ACHN (cell line): ENCODE measurements at regions not wholly inside any gene's neighbourhood (a gene's known extent, or its start where the extent isn't known, plus 50 kb on each side); places are given as distances from the start of the nearest gene placed in this dataset.

ENCODE experiments used
- DNase-seq: peaks from one replicate; pipeline ENCODE4 v3.0.0-alpha.2; 2015
- in situ Hi-C: cut with HindIII; loops from 2 replicates; pipeline ENCODE4 v1.10.0; 2017; ENCODE audit warnings: low sequenced_read_pairs, low pct_ligation_motif_present, low pct_unique_long_range_greater_than_20kb

DNA sequence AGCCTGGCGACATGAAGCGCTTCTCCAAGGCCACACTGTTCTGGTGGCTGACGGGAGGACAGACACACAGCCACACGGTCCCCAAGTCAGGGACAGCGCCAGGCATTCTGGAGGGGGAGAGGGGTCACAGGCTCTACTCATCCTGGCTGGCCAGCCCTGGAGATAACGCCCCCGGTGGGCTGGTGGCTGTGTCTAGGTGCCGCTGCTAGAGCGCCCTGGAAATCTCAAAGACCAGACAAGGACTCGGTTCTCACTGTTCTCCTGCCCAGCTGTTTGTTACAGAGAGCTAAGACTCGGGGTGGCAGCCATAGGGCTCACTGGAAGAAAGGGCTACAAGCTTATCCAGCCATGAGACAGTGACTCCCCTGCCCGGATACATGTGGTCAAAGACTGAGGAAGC, 72.0 kb downstream of the KCNF1 start:
- DNase-seq = no peak
- in situ Hi-C loops = no loop called here

GRCh38 chr2:10984418-10985135, 72.8 kb downstream of the KCNF1 start:
- in situ Hi-C loops = no loop called here
- DNase-seq = no peak

DNA sequence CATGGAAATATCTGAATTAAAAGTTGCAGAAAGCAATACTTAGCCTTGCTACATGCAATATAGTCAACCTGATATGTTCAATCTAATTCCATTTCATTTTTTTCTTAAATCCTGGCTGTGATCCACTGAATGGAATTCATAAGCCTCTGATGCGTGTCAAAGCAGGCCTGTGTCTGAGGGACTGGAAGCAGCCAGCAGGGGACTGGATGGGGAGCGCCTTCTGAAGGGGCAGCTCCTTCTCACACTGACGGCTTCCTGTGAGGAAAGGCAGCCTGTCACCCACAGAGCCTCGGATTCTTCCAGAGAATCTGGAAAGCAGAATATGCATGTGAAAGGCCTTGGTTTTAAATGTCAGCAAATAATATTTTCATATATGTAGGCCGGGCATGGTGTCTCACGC, 73.5 kb downstream of the KCNF1 start:
- DNase-seq = no peak
- in situ Hi-C loops = no loop called here

DNA sequence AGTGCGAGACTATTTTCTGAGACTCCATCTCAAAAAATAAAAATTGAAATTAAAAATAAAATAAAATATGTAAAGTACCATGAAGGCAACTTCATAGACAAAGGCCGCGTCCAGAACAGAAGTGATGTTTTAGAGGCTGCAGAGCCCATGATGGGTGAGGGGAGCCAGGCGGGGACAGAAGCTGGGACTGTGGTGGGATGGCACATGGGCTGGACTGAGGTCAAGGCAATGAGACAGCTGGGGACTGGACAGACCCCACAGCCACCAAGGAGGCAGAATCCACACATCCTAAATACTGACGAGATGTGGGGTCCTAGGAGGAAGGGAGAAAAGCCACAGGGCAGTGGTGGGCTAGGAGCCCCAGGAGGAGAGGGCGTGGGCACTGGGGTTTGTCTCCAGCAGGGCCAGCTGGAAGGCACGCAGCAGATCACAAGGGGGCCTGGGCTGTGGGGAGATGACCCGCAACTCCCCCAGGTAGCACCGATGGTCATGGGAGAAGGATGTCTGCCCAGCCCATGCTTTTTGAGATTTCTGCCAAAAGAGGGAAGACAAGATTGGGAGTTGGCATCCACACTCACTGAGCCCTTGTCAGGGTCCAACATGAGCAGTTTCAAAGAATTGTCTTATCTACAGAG, 74.3 kb downstream of the KCNF1 start:
- in situ Hi-C loops = no loop called here
- no peak for DNase-seq

DNA sequence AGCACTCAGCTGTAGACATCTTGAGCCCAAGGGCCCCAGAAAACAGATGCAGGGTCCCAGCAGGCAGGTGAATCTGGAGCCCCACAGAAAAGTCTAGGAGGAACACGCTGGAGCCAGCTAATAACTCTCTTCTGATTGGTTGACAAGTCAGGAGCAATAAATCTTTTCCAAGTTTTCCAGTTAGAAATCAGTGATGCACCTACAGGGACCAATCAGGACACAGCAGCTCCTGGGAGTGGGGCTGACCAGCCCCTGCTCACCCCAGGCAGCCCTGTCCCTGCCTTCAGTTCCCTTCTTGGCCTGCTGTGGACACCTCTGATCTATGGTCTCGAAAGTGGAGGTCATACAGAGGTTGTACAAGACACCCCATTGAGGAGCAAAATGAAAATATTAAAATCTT, 75.7 kb downstream of the KCNF1 start:
- in situ Hi-C loops = no loop called here
- DNase-seq = no peak

DNA sequence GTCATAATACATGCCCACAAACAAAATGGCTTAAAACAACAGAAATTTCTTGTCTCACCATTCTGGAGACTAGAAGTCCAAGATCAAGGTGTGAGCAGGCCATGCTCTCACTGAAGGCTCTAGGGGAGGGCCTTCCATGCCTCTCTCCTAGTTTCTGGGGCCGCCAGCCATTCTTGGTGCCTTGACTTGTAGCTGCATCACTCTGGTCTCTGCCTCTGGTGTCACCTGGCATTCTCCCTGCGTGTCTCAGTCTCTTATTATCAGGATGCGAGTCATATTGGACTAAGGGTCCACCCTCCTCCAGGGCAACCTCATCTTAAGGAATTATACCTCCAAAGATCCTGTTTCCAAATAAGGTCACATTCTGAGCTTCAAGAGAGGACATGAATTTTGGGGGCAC, 76.1 kb downstream of the KCNF1 start:
- no peak for DNase-seq
- in situ Hi-C loops = no loop called here

GRCh38 chr2:10989151-10989550, 77.4 kb downstream of the KCNF1 start:
- in situ Hi-C loops = no loop called here
- DNase-seq = no peak

GRCh38 chr2:10989782-10990181, 78.0 kb downstream of the KCNF1 start:
- DNase-seq = no peak
- in situ Hi-C loops = no loop called here

GRCh38 chr2:10990561-10991111, 78.9 kb downstream of the KCNF1 start:
- DNase-seq = no peak
- in situ Hi-C loops = no loop called here

DNA sequence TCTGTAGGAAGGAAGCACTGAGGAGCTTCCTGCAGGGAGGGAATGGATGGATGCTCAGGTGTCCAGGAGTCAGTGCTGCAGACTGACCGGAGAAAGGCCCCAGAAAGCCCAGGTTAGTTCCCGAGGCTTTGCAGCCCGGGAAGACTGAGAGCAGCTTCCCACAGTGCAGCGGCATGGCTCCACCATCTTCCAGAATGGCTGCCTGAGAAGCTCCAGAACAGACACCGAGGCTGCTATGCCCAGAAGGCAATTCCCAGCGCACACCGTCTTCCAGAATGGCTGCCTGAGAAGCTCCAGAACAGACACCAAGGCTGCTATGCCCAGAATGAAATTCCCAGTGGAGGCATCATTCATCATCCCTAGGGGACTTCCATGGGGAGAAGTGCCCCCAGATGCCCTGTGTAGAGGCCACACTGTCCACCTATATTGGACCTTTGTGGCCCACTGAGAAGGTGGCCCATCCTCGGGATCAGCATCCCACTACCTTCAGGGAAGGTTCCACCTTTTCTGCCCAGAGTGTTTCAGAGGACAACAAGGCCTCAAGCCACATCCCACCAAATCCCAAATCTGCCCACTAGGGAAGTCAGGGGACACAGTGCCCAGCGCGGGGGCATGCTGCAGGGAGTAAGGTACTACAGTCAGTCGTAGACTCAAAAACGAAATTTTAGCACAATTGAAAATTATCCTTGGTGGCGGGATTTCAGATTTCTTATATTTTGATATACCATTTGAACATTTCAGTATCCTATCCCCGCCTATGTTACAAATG, 80.5 kb downstream of the KCNF1 start:
- in situ Hi-C loops = no loop called here
- DNase-seq = no peak

- DNase-seq = peak; percentile 90
Measured at GRCh38 chr2:10993001-10993481, 81.3 kb downstream of the KCNF1 start.

GRCh38 chr2:10995366-10995970, 83.7 kb downstream of the KCNF1 start:
- no peak for DNase-seq
- in situ Hi-C loops = no loop called here

More at GRCh38 chr2:10993001-10993481, 81.3 kb downstream of the KCNF1 start:
- in situ Hi-C loops = no loop called here

GRCh38 chr2:11004199-11004598, 92.5 kb downstream of the KCNF1 start:
- no peak for DNase-seq
- in situ Hi-C loops = no loop called here

GRCh38 chr2:11005032-11005431, 93.3 kb downstream of the KCNF1 start:
- DNase-seq = no peak
- in situ Hi-C loops = no loop called here

GRCh38 chr2:11006191-11006590, 94.5 kb downstream of the KCNF1 start:
- in situ Hi-C loops = no loop called here
- no peak for DNase-seq

DNA sequence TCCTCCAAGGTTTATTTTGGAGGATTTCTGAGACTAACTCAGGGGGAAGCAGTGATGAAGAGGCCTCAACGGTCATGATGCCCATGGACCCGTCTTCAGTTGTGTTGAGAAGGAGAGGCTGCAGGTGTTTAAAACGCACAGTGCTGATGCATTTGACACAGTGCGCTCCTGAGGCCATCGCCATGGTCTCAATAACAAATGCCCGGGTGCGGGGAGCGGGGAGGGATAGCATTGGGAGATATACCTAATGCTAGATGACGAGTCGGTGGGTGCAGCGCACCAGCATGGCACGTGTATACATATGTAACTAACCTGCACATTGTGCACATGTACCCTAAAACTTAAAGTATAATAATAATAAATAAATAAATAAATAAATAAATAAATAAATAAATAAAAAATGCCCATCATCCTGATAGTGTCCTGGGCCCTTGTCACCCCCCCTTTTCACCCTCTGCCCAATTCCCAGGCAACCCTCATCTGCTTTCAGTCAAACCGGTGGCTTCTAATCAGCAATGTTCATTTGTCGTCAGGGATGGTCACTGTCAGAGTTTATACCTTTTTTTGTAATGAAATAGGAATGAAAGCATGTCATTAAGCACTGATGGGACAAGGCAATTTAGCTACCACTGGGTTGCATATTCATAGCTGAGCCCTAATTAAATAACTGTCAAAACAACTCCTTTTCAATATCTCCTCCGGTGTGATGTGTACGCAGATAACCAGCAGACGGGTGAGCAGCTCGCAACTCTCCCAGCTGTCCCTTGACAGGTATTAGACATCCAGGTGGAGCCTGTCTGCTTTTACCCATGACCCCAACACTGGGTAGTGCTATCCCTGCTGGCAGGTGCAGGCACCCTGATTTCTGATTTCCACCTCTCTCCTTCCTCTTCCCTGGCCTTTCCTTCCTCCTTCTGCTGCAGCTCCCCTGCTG, 95.9 kb downstream of the KCNF1 start:
- in situ Hi-C loops = no loop called here
- DNase-seq = no peak

DNA sequence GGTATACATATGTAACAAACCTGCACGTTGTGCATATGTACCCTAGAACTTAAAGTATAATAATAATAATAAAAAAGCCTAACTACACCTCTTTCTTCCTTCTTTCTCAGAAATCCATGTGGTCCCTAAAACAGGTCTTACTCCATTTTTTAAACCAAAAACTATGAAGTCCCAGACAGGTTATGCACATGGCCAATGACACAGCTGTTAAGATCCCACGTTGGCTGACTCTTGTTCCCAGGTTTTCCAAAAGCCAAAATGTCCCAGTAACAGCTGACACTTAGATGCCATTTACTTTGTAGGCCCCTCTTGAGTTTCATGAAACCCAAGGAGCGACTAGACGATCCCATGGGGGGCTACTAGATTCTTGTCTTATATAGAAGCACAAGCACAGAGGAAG, 97.0 kb downstream of the KCNF1 start:
- no peak for DNase-seq
- in situ Hi-C loops = no loop called here

- DNase-seq = no peak
- in situ Hi-C loops = no loop called here
Measured at GRCh38 chr2:11009176-11009575, 97.4 kb downstream of the KCNF1 start.
